Astrocyte (in vitro differentiated cells and primary cell): ENCODE measurements at regions not wholly inside any gene's neighbourhood (a gene's known extent, or its start where the extent isn't known, plus 50 kb on each side); places are given as distances from the start of the nearest gene placed in this dataset.

ENCODE experiments used
- DNase-seq: peaks from one replicate; pipeline ENCODE4 v3.0.0-alpha.2; 2010; ENCODE audit warnings: low read depth
- FAIRE-seq: peaks from 2 replicates; lab custom pipeline; 2011; peaks lifted over from hg19 to GRCh38; lab: Jason Lieb, UNC
- H2AFZ ChIP-seq: 2 replicates; pipeline ENCODE4 v1.6.0; 2012; ENCODE audit warnings: low read depth, low read length, inconsistent platforms
- H3K27ac ChIP-seq: 2 replicates; pipeline ENCODE4 v1.5.1; 2011; ENCODE audit warnings: low read depth, low read length, inconsistent platforms
- H3K27me3 ChIP-seq: 2 replicates; pipeline ENCODE4 v1.6.0; 2011; ENCODE audit warnings: low read length, inconsistent platforms; ENCODE audit not compliant: insufficient read depth
- H3K36me3 ChIP-seq: 2 replicates; pipeline ENCODE4 v1.5.1; 2011; ENCODE audit warnings: low read length, inconsistent platforms; ENCODE audit not compliant: insufficient read depth
- H3K4me1 ChIP-seq: 2 replicates; pipeline ENCODE4 v1.5.1; 2011; ENCODE audit warnings: low read length, inconsistent platforms; ENCODE audit not compliant: insufficient read depth
- H3K4me2 ChIP-seq: 2 replicates; pipeline ENCODE4 v1.6.0; 2012; ENCODE audit warnings: low read length, inconsistent platforms
- H3K4me3 ChIP-seq: 2 replicates; pipeline ENCODE4 v1.5.1; 2011; ENCODE audit warnings: low read depth, mild to moderate bottlenecking, low read length, inconsistent platforms; ENCODE audit not compliant: insufficient read depth
- H3K79me2 ChIP-seq: 2 replicates; pipeline ENCODE4 v1.6.0; 2012; ENCODE audit warnings: mild to moderate bottlenecking, low read length, inconsistent platforms; ENCODE audit not compliant: insufficient read depth
- H3K9ac ChIP-seq: 2 replicates; pipeline ENCODE4 v1.6.0; 2012; ENCODE audit warnings: mild to moderate bottlenecking, low read length, inconsistent platforms
- H3K9me3 ChIP-seq: 2 replicates; pipeline ENCODE4 v1.5.1; 2012; ENCODE audit warnings: low read depth, mild to moderate bottlenecking, low read length, inconsistent platforms; ENCODE audit not compliant: insufficient read depth
- H4K20me1 ChIP-seq: 2 replicates; pipeline ENCODE4 v1.6.0; 2012; ENCODE audit warnings: low read length, inconsistent platforms; ENCODE audit not compliant: insufficient read depth
- H3K27ac Mint-ChIP-seq: one replicate; pipeline ENCODE4 v1.8.0; 2021; ENCODE audit warnings: mild to moderate bottlenecking, mixed read lengths; ENCODE audit not compliant: unreplicated experiment
- H3K27me3 Mint-ChIP-seq: one replicate; pipeline ENCODE4 v1.8.0; 2021; ENCODE audit warnings: low read depth, mixed read lengths; ENCODE audit not compliant: unreplicated experiment
- H3K36me3 Mint-ChIP-seq: one replicate; pipeline ENCODE4 v1.8.0; 2021; ENCODE audit warnings: low read depth, mixed read lengths; ENCODE audit not compliant: unreplicated experiment
- H3K4me1 Mint-ChIP-seq: one replicate; pipeline ENCODE4 v1.8.0; 2021; ENCODE audit warnings: low read depth, mixed read lengths; ENCODE audit not compliant: unreplicated experiment
- H3K4me3 Mint-ChIP-seq: one replicate; pipeline ENCODE4 v1.8.0; 2021; ENCODE audit warnings: mild to moderate bottlenecking, moderate library complexity, mixed read lengths; ENCODE audit not compliant: unreplicated experiment
- H3K9me3 Mint-ChIP-seq: one replicate; pipeline ENCODE4 v1.8.0; 2021; ENCODE audit warnings: mild to moderate bottlenecking, mixed read lengths; ENCODE audit not compliant: unreplicated experiment
- CTCF ChIP-seq: IDR thresholded peaks from 2 replicates; pipeline ENCODE4 v1.5.1; 2011; ENCODE audit warnings: low read depth, mild to moderate bottlenecking, inconsistent platforms, low read length, moderate library complexity; ENCODE audit not compliant: insufficient read depth
- EZH2 ChIP-seq: IDR thresholded peaks from 2 replicates; pipeline ENCODE4 v1.6.1; 2012; ENCODE audit warnings: mild to moderate bottlenecking, low read length, inconsistent platforms; ENCODE audit not compliant: insufficient read depth

GRCh38 chr10:109067031-109067430 is 856.3 kb downstream of the XPNPEP1 start:
- H3K36me3 Mint-ChIP-seq = peaks cover 3% of the 10 kb centered on the region
- no peak overlapping the region for H3K27ac Mint-ChIP-seq
- TF ChIP-seq EZH2 (no peak), CTCF (no peak)
- no peaks in the 10 kb centered on the region for H3K4me1 Mint-ChIP-seq
- no peak for DNase-seq
- H2AFZ ChIP-seq = no peak overlapping the region
- no peaks in the 10 kb centered on the region for H3K4me1 ChIP-seq
- H3K4me3 Mint-ChIP-seq = no peak overlapping the region
- no peaks in the 10 kb centered on the region for H3K36me3 ChIP-seq
- H3K9ac ChIP-seq = no peak overlapping the region
- no peak for FAIRE-seq
- no peaks in the 10 kb centered on the region for H4K20me1 ChIP-seq
- peaks cover 5% of the 10 kb centered on the region for H3K9me3 Mint-ChIP-seq
- no peak overlapping the region for H3K27ac ChIP-seq
- H3K4me3 ChIP-seq = no peak overlapping the region
- no peaks in the 10 kb centered on the region for H3K27me3 Mint-ChIP-seq
- no peaks in the 10 kb centered on the region for H3K27me3 ChIP-seq
- peaks cover 2% of the 10 kb centered on the region for H3K9me3 ChIP-seq
- H3K79me2 ChIP-seq = no peaks in the 10 kb centered on the region
- no peak overlapping the region for H3K4me2 ChIP-seq

GRCh38 chr10:109065821-109066220 is 857.5 kb downstream of the XPNPEP1 start:
- no peak for DNase-seq
- Histone ChIP-seq H3K4me1 (no peaks in the 10 kb centered on the region), H3K79me2 (no peaks in the 10 kb centered on the region), H3K27ac (no peak overlapping the region), H4K20me1 (no peaks in the 10 kb centered on the region), H3K4me3 (no peak overlapping the region), H3K9ac (no peak overlapping the region), H3K4me2 (no peak overlapping the region), H3K9me3 (peaks cover 2% of the 10 kb centered on the region), H3K27me3 (no peaks in the 10 kb centered on the region), H2AFZ (no peak overlapping the region), H3K36me3 (no peaks in the 10 kb centered on the region)
- Mint-ChIP-seq H3K4me1 (no peaks in the 10 kb centered on the region), H3K27me3 (no peaks in the 10 kb centered on the region), H3K27ac (no peak overlapping the region), H3K9me3 (peaks cover 7% of the 10 kb centered on the region), H3K36me3 (peaks cover 3% of the 10 kb centered on the region), H3K4me3 (no peak overlapping the region)
- TF ChIP-seq CTCF (no peak), EZH2 (no peak)
- FAIRE-seq = no peak

- Histone ChIP-seq H3K36me3 (no peaks in the 10 kb centered on the region), H3K9me3 (peaks cover 2% of the 10 kb centered on the region), H3K4me3 (no peak overlapping the region), H3K79me2 (no peaks in the 10 kb centered on the region), H3K4me2 (no peak overlapping the region), H2AFZ (no peak overlapping the region), H4K20me1 (no peaks in the 10 kb centered on the region), H3K27ac (no peak overlapping the region), H3K27me3 (no peaks in the 10 kb centered on the region), H3K9ac (no peak overlapping the region), H3K4me1 (no peaks in the 10 kb centered on the region)
- FAIRE-seq (no peak), DNase-seq (peak; percentile 59)
- H3K4me1 Mint-ChIP-seq = no peaks in the 10 kb centered on the region
- no peak overlapping the region for H3K27ac Mint-ChIP-seq
- no peak overlapping the region for H3K4me3 Mint-ChIP-seq
- H3K27me3 Mint-ChIP-seq = no peaks in the 10 kb centered on the region
- peaks cover 3% of the 10 kb centered on the region for H3K36me3 Mint-ChIP-seq
- peaks cover 7% of the 10 kb centered on the region for H3K9me3 Mint-ChIP-seq
- TF ChIP-seq EZH2 (no peak), CTCF (no peak)
Measured at GRCh38 chr10:109062371-109062770, 860.9 kb downstream of the XPNPEP1 start.
